ENCODE measurements at regions not wholly inside any gene's neighbourhood (a gene's known extent, or its start where the extent isn't known, plus 50 kb on each side); places are given as distances from the start of the nearest gene placed in this dataset.

GRCh38 chr2:3001615-3002560 is 375.7 kb downstream of the EIPR1 start:
- TF ChIP-seq, protein P1, sequence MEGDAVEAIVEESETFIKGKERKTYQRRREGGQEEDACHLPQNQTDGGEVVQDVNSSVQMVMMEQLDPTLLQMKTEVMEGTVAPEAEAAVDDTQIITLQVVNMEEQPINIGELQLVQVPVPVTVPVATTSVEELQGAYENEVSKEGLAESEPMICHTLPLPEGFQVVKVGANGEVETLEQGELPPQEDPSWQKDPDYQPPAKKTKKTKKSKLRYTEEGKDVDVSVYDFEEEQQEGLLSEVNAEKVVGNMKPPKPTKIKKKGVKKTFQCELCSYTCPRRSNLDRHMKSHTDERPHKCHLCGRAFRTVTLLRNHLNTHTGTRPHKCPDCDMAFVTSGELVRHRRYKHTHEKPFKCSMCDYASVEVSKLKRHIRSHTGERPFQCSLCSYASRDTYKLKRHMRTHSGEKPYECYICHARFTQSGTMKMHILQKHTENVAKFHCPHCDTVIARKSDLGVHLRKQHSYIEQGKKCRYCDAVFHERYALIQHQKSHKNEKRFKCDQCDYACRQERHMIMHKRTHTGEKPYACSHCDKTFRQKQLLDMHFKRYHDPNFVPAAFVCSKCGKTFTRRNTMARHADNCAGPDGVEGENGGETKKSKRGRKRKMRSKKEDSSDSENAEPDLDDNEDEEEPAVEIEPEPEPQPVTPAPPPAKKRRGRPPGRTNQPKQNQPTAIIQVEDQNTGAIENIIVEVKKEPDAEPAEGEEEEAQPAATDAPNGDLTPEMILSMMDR (IDR thresholded peaks at IDR 0.05; ENCODE audit: low read length) = no peak
- TF ChIP-seq EZH2phosphoT487 (IDR thresholded peaks at IDR 0.05; ENCODE audit: low read length) = no peak

Measured in MM.1S (cell line).